ENCODE measurements at regions not wholly inside any gene's neighbourhood (a gene's known extent, or its start where the extent isn't known, plus 50 kb on each side); places are given as distances from the start of the nearest gene placed in this dataset.

DNA sequence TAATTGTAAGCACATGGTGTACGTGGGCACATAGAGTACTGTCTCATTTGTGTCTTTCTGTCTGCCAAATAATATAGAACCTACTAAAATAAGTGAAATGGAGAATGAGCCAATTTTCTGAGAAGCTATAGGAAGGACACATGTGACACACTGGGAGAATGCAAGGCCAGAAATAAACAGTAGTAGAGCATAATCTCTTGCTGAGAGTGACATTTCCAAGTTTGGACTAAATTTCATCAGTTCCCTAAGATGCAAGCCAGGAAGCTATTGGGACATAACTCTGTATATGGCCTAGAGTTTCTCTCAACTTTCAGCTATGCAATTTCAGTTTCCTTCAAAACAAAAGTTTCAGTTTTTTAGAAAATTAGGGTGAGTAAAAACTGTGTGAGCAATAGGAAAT, 638.7 kb downstream of the PCDH18 start:
- H3K9me3 ChIP-seq (ENCODE audit: control insufficient read depth, low read length): no peaks in the 10 kb centered on the region
- H3K4me3 ChIP-seq (ENCODE audit: insufficient read depth, low read depth, low read length): no peak overlapping the region
- no peaks in the 10 kb centered on the region for H3K36me3 ChIP-seq (ENCODE audit: control insufficient read depth, insufficient read depth, low read length)
- H3K27ac ChIP-seq (ENCODE audit: insufficient read depth, low read depth, low read length, poor library complexity, severe bottlenecking): no peak overlapping the region
- no peaks in the 10 kb centered on the region for H3K4me1 ChIP-seq (ENCODE audit: control insufficient read depth, insufficient read depth, low read length)
- no peaks in the 10 kb centered on the region for H3K27me3 ChIP-seq (ENCODE audit: control insufficient read depth, insufficient read depth, low read length, poor library complexity, severe bottlenecking)
- 83 to 100% methylated on average over 1 of the region's 1 CpG for WGBS, 2 experiments

DNA sequence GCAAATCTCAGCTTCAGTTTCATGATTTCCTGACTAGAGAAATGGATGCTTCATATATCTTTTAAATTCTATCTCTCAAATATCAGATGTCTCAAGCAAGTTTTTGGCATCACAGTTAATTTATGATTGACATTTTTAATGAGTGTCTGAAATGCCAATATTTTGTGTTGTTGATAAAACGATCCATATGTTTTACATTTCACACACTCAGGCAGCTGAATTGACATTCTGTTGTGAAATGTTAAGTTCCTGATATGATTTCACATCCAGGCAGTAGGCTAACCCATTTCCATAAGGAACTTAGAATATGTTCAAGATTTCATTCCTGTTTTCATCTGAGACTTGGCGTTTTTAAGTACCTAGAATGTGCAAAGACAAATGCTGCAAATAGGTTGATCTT, 650.6 kb downstream of the PCDH18 start:
- no peak overlapping the region for H3K27ac ChIP-seq (ENCODE audit: insufficient read depth, low read depth, low read length, poor library complexity, severe bottlenecking)
- no peaks in the 10 kb centered on the region for H3K4me1 ChIP-seq (ENCODE audit: control insufficient read depth, insufficient read depth, low read length)
- no peaks in the 10 kb centered on the region for H3K36me3 ChIP-seq (ENCODE audit: control insufficient read depth, insufficient read depth, low read length)
- 89 to 95% methylated on average over 1 of the region's 2 CpGs for WGBS, 2 experiments
- no peaks in the 10 kb centered on the region for H3K9me3 ChIP-seq (ENCODE audit: control insufficient read depth, low read length)
- no peaks in the 10 kb centered on the region for H3K27me3 ChIP-seq (ENCODE audit: control insufficient read depth, insufficient read depth, low read length, poor library complexity, severe bottlenecking)
- H3K4me3 ChIP-seq (ENCODE audit: insufficient read depth, low read depth, low read length): no peak overlapping the region

DNA sequence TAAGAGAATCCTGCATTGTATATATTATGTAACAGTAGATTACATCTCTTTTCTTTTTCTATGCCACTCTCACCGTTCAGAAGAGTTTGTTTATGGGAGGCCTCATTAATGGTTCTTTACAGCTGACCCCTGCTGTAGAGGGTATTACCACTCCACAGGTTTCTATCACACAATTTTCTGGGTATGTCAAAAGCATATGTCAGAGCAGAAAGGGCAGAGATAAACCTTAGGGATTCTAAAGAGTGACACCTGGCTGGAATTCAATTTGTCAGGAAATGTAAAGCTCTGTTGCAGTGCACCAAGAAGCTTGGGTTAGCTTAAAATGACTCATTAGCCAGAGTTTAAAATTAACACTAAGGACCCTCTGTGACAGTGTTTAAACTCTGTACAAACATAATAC, 658.7 kb downstream of the PCDH18 start:
- 86% methylated on average over 1 of the region's 1 CpG; no CpG with 5 or more reads in 1 of the 2 experiments for WGBS, 2 experiments
- Histone ChIP-seq H3K9me3 (ENCODE audit: control insufficient read depth, low read length) (no peaks in the 10 kb centered on the region), H3K36me3 (ENCODE audit: control insufficient read depth, insufficient read depth, low read length) (no peaks in the 10 kb centered on the region), H3K4me1 (ENCODE audit: control insufficient read depth, insufficient read depth, low read length) (no peaks in the 10 kb centered on the region), H3K27ac (ENCODE audit: insufficient read depth, low read depth, low read length, poor library complexity, severe bottlenecking) (no peak overlapping the region), H3K27me3 (ENCODE audit: control insufficient read depth, insufficient read depth, low read length, poor library complexity, severe bottlenecking) (no peaks in the 10 kb centered on the region), H3K4me3 (ENCODE audit: insufficient read depth, low read depth, low read length) (no peak overlapping the region)

DNA sequence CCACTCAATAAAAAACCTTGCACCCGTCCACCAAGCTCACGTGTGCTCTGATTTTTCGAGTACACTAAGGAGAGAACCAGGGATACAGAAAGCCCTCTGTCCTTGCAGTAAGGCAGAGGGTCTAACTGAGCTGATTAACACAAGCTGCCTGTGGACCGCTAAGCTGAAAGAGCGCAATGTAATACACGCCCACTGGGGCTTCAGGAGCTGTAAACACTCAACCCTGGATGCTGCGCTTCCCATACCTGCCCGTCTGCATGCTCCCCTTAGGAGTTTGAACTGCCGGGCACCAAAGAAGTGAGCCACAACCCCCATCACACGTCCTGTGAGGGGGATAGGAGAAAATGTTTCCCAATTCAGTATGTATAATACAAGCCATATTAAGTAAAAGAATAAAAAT, 664.8 kb downstream of the PCDH18 start:
- Histone ChIP-seq H3K36me3 (ENCODE audit: control insufficient read depth, insufficient read depth, low read length) (no peaks in the 10 kb centered on the region), H3K4me1 (ENCODE audit: control insufficient read depth, insufficient read depth, low read length) (no peaks in the 10 kb centered on the region), H3K4me3 (ENCODE audit: insufficient read depth, low read depth, low read length) (no peak overlapping the region), H3K9me3 (ENCODE audit: control insufficient read depth, low read length) (no peaks in the 10 kb centered on the region), H3K27me3 (ENCODE audit: control insufficient read depth, insufficient read depth, low read length, poor library complexity, severe bottlenecking) (no peaks in the 10 kb centered on the region), H3K27ac (ENCODE audit: insufficient read depth, low read depth, low read length, poor library complexity, severe bottlenecking) (no peak overlapping the region)
- 88 to 89% methylated on average over 9 of the region's 10 CpGs for WGBS, 2 experiments

DNA sequence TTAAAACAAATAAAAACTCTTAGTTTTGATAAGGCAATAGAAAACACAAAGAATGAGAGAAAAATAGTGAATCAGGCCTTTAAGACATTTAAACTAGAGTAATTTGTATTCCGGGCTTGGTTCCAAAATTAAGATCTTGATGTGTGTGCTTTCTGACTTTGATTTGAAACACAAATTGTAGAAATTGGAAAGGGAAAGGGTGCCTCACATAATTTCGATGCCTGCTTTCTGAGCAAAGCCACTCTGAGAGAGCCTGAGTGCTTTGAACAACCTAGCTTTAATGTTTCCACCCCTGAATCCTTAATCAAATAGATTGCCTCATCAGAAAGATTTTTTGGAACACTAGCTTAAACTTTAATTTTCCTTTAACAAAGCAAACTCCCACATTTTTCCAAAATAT, 666.8 kb downstream of the PCDH18 start:
- no peaks in the 10 kb centered on the region for H3K36me3 ChIP-seq (ENCODE audit: control insufficient read depth, insufficient read depth, low read length)
- H3K27ac ChIP-seq (ENCODE audit: insufficient read depth, low read depth, low read length, poor library complexity, severe bottlenecking): no peak overlapping the region
- H3K4me1 ChIP-seq (ENCODE audit: control insufficient read depth, insufficient read depth, low read length): no peaks in the 10 kb centered on the region
- no peak overlapping the region for H3K4me3 ChIP-seq (ENCODE audit: insufficient read depth, low read depth, low read length)
- H3K9me3 ChIP-seq (ENCODE audit: control insufficient read depth, low read length): no peaks in the 10 kb centered on the region
- no peaks in the 10 kb centered on the region for H3K27me3 ChIP-seq (ENCODE audit: control insufficient read depth, insufficient read depth, low read length, poor library complexity, severe bottlenecking)
- WGBS, 2 experiments: 94 to 97% methylated on average over 2 of the region's 2 CpGs

DNA sequence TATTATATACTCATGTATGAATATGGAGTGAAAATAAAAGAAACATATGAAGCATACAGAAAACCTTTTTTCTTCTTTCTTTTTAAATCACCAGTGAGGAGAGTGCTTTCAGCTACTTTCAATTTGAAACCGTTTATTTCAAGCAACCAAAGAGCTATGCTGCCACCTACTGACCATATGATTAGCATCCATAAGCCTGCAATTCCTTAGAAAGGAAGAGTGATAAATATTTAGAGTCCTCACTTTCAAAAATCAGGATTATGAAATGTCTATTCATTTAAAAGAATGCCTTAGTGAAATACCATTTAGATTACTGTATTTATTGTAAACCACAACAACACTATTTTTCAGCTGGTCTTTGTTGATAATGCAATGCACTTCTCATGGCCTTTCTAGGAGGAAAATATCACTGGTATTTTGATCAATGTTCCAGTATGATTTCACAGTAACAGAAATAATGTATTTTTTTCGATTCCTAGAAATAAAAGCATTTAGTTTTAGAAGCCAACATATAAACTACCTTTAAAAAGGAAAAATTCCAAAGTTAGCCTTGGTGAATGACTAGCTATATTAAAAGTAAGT, 667.6 kb downstream of the PCDH18 start:
- no peak overlapping the region for H3K27ac ChIP-seq (ENCODE audit: insufficient read depth, low read depth, low read length, poor library complexity, severe bottlenecking)
- H3K4me1 ChIP-seq (ENCODE audit: control insufficient read depth, insufficient read depth, low read length): no peaks in the 10 kb centered on the region
- H3K36me3 ChIP-seq (ENCODE audit: control insufficient read depth, insufficient read depth, low read length): no peaks in the 10 kb centered on the region
- WGBS, 2 experiments: 13% methylated on average over 2 of the region's 2 CpGs; no CpG with 5 or more reads in 1 of the 2 experiments
- no peak overlapping the region for H3K4me3 ChIP-seq (ENCODE audit: insufficient read depth, low read depth, low read length)
- no peaks in the 10 kb centered on the region for H3K27me3 ChIP-seq (ENCODE audit: control insufficient read depth, insufficient read depth, low read length, poor library complexity, severe bottlenecking)
- no peaks in the 10 kb centered on the region for H3K9me3 ChIP-seq (ENCODE audit: control insufficient read depth, low read length)

DNA sequence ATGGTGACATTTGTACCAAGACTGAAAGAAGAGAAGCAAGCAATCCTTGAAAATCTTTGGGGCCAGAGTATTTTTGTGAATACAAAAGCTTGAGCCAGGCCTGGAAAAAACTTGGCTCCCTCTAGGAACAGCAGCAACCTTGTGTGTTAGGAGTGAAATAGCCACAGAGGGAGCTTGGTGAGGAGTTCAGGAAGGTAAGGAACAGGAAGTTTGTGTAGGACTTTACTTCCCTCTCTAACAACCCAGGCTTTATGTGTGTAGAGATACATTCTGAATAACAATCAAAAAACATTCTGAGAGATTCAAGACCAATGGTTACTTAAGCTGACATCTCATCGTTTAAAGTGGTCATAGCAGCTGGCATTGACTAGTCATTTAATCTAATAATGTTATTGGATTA, 668.5 kb downstream of the PCDH18 start:
- Histone ChIP-seq H3K4me3 (ENCODE audit: insufficient read depth, low read depth, low read length) (no peak overlapping the region), H3K4me1 (ENCODE audit: control insufficient read depth, insufficient read depth, low read length) (no peaks in the 10 kb centered on the region), H3K27me3 (ENCODE audit: control insufficient read depth, insufficient read depth, low read length, poor library complexity, severe bottlenecking) (no peaks in the 10 kb centered on the region), H3K36me3 (ENCODE audit: control insufficient read depth, insufficient read depth, low read length) (no peaks in the 10 kb centered on the region), H3K9me3 (ENCODE audit: control insufficient read depth, low read length) (no peaks in the 10 kb centered on the region), H3K27ac (ENCODE audit: insufficient read depth, low read depth, low read length, poor library complexity, severe bottlenecking) (no peak overlapping the region)
- 0 to 33% methylated on average over 1 of the region's 1 CpG for WGBS, 2 experiments

DNA sequence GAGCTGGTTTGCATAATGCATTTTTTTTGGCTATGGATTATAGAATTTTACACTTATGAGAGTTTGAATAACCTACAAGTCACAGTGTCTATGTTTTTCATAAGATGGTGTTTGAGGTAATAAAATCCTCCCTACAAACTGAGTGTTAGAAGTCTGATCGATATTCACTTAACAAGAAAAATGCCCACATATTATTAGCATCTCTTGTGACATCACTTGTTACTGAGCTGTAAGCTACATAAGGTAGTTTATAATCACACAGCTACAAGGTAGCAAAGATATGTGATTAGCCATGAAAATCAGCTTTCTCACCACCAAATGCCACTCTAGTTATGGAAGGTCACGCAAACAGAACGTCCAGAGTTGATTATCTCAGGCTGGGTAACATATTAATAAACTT, 669.6 kb downstream of the PCDH18 start:
- no peaks in the 10 kb centered on the region for H3K27me3 ChIP-seq (ENCODE audit: control insufficient read depth, insufficient read depth, low read length, poor library complexity, severe bottlenecking)
- H3K4me1 ChIP-seq (ENCODE audit: control insufficient read depth, insufficient read depth, low read length): no peaks in the 10 kb centered on the region
- no peak overlapping the region for H3K4me3 ChIP-seq (ENCODE audit: insufficient read depth, low read depth, low read length)
- H3K27ac ChIP-seq (ENCODE audit: insufficient read depth, low read depth, low read length, poor library complexity, severe bottlenecking): no peak overlapping the region
- 91 to 97% methylated on average over 2 of the region's 3 CpGs for WGBS, 2 experiments
- H3K36me3 ChIP-seq (ENCODE audit: control insufficient read depth, insufficient read depth, low read length): no peaks in the 10 kb centered on the region
- H3K9me3 ChIP-seq (ENCODE audit: control insufficient read depth, low read length): no peaks in the 10 kb centered on the region

DNA sequence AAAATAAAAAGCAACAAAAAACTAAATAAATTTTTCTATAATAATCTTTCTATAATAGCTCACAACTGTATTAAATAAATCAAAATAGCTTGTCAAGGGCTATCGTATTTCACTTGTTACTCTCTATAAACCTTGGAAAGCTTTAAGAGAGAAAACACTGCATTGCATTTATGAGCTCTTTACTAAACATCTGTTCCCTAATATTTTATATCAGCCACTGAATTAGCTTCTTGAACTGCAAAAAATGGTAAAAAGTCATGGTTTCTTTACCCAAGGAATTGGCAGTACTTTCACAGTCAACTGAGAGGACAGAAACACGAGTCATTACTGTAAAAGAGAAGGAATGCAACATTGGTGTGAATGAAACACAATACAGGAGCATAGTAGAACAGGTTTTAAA, 671.2 kb downstream of the PCDH18 start:
- Histone ChIP-seq H3K4me3 (ENCODE audit: insufficient read depth, low read depth, low read length) (no peak overlapping the region), H3K4me1 (ENCODE audit: control insufficient read depth, insufficient read depth, low read length) (no peaks in the 10 kb centered on the region), H3K36me3 (ENCODE audit: control insufficient read depth, insufficient read depth, low read length) (no peaks in the 10 kb centered on the region), H3K27ac (ENCODE audit: insufficient read depth, low read depth, low read length, poor library complexity, severe bottlenecking) (no peak overlapping the region), H3K27me3 (ENCODE audit: control insufficient read depth, insufficient read depth, low read length, poor library complexity, severe bottlenecking) (no peaks in the 10 kb centered on the region), H3K9me3 (ENCODE audit: control insufficient read depth, low read length) (no peaks in the 10 kb centered on the region)
- WGBS, 2 experiments: 90 to 93% methylated on average over 2 of the region's 2 CpGs

DNA sequence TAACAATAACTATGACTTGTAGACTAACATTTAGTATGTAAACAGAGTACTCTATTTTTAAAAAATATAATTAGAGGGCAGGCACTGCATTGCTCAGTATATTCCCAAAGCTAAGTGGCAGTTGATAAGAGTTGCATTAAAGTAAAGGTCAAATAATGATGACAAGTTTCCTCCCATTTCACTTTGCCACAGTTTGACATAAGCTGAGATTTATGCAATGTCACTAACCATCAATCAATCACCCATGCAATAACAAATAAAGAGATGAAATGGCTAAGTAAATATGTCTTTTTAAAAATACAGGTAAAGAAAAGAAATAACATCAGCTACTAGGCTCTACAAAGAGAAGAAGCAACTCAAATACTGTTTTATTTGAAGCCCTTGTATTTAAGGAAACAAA, 673.4 kb downstream of the PCDH18 start:
- Histone ChIP-seq H3K4me3 (ENCODE audit: insufficient read depth, low read depth, low read length) (no peak overlapping the region), H3K27ac (ENCODE audit: insufficient read depth, low read depth, low read length, poor library complexity, severe bottlenecking) (no peak overlapping the region), H3K27me3 (ENCODE audit: control insufficient read depth, insufficient read depth, low read length, poor library complexity, severe bottlenecking) (no peaks in the 10 kb centered on the region), H3K36me3 (ENCODE audit: control insufficient read depth, insufficient read depth, low read length) (no peaks in the 10 kb centered on the region), H3K9me3 (ENCODE audit: control insufficient read depth, low read length) (no peaks in the 10 kb centered on the region), H3K4me1 (ENCODE audit: control insufficient read depth, insufficient read depth, low read length) (no peaks in the 10 kb centered on the region)

DNA sequence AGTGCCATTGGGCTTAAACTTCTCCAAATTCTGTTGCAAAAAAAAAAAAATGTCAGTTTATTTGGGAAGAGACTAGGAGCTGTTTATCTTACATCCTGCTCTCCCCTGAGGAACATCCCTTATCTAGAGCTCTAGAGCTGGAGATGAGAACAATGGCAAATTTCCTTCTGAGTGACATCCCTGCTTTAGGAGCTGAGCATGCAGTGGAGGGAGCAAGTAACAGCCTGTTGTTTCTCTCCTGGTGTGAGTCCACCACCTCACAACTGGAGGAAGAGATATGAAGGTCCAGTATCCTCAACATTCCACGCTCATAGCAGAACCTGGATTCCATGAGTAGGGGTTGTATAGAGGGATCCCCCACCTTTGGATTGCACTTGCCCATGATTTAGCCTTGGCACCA, 676.4 kb downstream of the PCDH18 start:
- Histone ChIP-seq H3K9me3 (ENCODE audit: control insufficient read depth, low read length) (no peaks in the 10 kb centered on the region), H3K4me3 (ENCODE audit: insufficient read depth, low read depth, low read length) (no peak overlapping the region), H3K27ac (ENCODE audit: insufficient read depth, low read depth, low read length, poor library complexity, severe bottlenecking) (no peak overlapping the region), H3K36me3 (ENCODE audit: control insufficient read depth, insufficient read depth, low read length) (no peaks in the 10 kb centered on the region), H3K4me1 (ENCODE audit: control insufficient read depth, insufficient read depth, low read length) (no peaks in the 10 kb centered on the region), H3K27me3 (ENCODE audit: control insufficient read depth, insufficient read depth, low read length, poor library complexity, severe bottlenecking) (no peaks in the 10 kb centered on the region)
- 92 to 100% methylated on average over 1 of the region's 1 CpG for WGBS, 2 experiments
